ENCODE measurements at regions not wholly inside any gene's neighbourhood (a gene's known extent, or its start where the extent isn't known, plus 50 kb on each side); places are given as distances from the start of the nearest gene placed in this dataset.

DNA sequence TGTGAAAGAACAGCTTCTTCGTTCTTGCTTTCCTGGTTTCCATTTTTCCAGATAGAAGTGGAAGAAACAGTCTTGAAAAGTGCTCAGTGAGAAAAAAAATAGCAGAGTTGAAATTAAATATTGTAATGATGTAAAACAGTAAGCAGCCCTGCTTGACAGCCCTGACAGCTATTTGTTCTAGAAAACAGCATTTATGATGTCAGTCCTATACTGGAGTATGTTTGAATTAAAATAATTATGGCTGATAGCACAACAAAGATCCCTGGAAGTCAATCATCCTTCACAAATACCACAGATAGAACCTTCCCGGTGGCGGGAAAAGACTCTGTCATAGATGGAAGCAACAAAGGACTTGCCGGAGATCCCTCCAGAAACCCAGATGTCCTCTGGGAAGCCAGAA, 298.0 kb upstream of the TNRC6C start:
- POLR2A ChIA-PET = no interaction called here
- DNase-seq (ENCODE audit: low spot score) (no peak), ATAC-seq (no peak)
- H3K4me3 Mint-ChIP-seq = no peak overlapping the region
- H3K4me1 Mint-ChIP-seq = peaks cover 3% of the 10 kb centered on the region; the same call in 1 of the 2 replicates
- no peak overlapping the region for H3K27ac Mint-ChIP-seq
- peaks cover 43% of the 10 kb centered on the region for H3K9me3 Mint-ChIP-seq
- H3K36me3 Mint-ChIP-seq = peaks cover 13% of the 10 kb centered on the region
- CTCF ChIA-PET = interaction anchor here (0.6 kb wide), 1 partner anchor 475 kb away, joined by 3 read pairs; no protein-coding TSS in a partner anchor
- TF ChIP-seq, protein P1, sequence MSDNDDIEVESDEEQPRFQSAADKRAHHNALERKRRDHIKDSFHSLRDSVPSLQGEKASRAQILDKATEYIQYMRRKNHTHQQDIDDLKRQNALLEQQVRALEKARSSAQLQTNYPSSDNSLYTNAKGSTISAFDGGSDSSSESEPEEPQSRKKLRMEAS (CRISPR knock-in tag; IDR thresholded peaks at IDR 0.05) = no peak
- TF ChIP-seq MYBL2 (CRISPR knock-in tag; IDR thresholded peaks at IDR 0.05) (no peak), ZNF416 (CRISPR knock-in tag; IDR thresholded peaks at IDR 0.05) (no peak), EMX1 (CRISPR knock-in tag; IDR thresholded peaks at IDR 0.05) (no peak), NR3C1 (CRISPR knock-in tag; conservative IDR thresholded peaks at IDR 0.05; ENCODE audit: low read depth) (no peak), RORB (CRISPR knock-in tag; IDR thresholded peaks at IDR 0.05) (no peak), FOXP1 (CRISPR knock-in tag; IDR thresholded peaks at IDR 0.05; ENCODE audit: borderline replicate concordance) (no peak), JAZF1 (CRISPR knock-in tag; IDR thresholded peaks at IDR 0.05) (no peak)
- TF ChIP-seq, protein P2, sequence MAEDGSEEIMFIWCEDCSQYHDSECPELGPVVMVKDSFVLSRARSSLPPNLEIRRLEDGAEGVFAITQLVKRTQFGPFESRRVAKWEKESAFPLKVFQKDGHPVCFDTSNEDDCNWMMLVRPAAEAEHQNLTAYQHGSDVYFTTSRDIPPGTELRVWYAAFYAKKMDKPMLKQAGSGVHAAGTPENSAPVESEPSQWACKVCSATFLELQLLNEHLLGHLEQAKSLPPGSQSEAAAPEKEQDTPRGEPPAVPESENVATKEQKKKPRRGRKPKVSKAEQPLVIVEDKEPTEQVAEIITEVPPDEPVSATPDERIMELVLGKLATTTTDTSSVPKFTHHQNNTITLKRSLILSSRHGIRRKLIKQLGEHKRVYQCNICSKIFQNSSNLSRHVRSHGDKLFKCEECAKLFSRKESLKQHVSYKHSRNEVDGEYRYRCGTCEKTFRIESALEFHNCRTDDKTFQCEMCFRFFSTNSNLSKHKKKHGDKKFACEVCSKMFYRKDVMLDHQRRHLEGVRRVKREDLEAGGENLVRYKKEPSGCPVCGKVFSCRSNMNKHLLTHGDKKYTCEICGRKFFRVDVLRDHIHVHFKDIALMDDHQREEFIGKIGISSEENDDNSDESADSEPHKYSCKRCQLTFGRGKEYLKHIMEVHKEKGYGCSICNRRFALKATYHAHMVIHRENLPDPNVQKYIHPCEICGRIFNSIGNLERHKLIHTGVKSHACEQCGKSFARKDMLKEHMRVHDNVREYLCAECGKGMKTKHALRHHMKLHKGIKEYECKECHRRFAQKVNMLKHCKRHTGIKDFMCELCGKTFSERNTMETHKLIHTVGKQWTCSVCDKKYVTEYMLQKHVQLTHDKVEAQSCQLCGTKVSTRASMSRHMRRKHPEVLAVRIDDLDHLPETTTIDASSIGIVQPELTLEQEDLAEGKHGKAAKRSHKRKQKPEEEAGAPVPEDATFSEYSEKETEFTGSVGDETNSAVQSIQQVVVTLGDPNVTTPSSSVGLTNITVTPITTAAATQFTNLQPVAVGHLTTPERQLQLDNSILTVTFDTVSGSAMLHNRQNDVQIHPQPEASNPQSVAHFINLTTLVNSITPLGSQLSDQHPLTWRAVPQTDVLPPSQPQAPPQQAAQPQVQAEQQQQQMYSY (CRISPR knock-in tag; IDR thresholded peaks at IDR 0.05) = no peak
- TF ChIP-seq, protein P3, sequence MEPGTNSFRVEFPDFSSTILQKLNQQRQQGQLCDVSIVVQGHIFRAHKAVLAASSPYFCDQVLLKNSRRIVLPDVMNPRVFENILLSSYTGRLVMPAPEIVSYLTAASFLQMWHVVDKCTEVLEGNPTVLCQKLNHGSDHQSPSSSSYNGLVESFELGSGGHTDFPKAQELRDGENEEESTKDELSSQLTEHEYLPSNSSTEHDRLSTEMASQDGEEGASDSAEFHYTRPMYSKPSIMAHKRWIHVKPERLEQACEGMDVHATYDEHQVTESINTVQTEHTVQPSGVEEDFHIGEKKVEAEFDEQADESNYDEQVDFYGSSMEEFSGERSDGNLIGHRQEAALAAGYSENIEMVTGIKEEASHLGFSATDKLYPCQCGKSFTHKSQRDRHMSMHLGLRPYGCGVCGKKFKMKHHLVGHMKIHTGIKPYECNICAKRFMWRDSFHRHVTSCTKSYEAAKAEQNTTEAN (CRISPR knock-in tag; IDR thresholded peaks at IDR 0.05) = no peak
- TF ChIP-seq, protein P4, sequence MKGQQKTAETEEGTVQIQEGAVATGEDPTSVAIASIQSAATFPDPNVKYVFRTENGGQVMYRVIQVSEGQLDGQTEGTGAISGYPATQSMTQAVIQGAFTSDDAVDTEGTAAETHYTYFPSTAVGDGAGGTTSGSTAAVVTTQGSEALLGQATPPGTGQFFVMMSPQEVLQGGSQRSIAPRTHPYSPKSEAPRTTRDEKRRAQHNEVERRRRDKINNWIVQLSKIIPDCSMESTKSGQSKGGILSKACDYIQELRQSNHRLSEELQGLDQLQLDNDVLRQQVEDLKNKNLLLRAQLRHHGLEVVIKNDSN (CRISPR knock-in tag; IDR thresholded peaks at IDR 0.05) = no peak
- TF ChIP-seq, protein P5, sequence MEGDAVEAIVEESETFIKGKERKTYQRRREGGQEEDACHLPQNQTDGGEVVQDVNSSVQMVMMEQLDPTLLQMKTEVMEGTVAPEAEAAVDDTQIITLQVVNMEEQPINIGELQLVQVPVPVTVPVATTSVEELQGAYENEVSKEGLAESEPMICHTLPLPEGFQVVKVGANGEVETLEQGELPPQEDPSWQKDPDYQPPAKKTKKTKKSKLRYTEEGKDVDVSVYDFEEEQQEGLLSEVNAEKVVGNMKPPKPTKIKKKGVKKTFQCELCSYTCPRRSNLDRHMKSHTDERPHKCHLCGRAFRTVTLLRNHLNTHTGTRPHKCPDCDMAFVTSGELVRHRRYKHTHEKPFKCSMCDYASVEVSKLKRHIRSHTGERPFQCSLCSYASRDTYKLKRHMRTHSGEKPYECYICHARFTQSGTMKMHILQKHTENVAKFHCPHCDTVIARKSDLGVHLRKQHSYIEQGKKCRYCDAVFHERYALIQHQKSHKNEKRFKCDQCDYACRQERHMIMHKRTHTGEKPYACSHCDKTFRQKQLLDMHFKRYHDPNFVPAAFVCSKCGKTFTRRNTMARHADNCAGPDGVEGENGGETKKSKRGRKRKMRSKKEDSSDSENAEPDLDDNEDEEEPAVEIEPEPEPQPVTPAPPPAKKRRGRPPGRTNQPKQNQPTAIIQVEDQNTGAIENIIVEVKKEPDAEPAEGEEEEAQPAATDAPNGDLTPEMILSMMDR (IDR thresholded peaks at IDR 0.05) = no peak
- peaks cover 17% of the 10 kb centered on the region for H3K27me3 Mint-ChIP-seq (ENCODE audit: low read depth)

DNA sequence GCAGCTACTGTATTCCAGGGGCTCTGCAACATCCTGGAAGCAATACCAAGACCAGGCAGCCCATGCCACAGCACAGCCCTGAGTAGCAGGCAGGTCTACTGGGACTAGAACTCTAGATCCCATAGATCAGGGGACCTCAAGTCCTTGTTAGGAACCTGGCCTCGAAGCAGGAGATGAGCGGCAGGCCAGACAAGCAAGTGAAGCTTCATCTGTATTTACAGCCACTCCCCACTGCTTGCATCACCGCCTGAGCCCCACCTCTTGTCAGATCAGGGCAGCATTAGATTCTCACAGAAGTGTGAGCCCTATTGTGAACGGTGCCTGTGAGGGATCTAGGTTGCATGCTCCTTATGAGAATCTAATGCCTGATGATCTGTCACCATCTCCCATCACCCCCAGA, 295.7 kb upstream of the TNRC6C start:
- peaks cover 15% of the 10 kb centered on the region for H3K36me3 Mint-ChIP-seq
- peaks cover 7% of the 10 kb centered on the region for H3K4me1 Mint-ChIP-seq
- no peak overlapping the region for H3K4me3 Mint-ChIP-seq
- H3K27ac Mint-ChIP-seq = no peak overlapping the region
- DNase-seq (ENCODE audit: low spot score) (no peak), ATAC-seq (no peak)
- POLR2A ChIA-PET = no interaction called here
- H3K9me3 Mint-ChIP-seq = peaks cover 48% of the 10 kb centered on the region
- CTCF ChIA-PET = interaction anchor here (1.2 kb wide), 1 partner anchor 79 kb away, joined by 3 read pairs; no protein-coding TSS in a partner anchor
- peaks cover 17% of the 10 kb centered on the region for H3K27me3 Mint-ChIP-seq (ENCODE audit: low read depth)
- TF ChIP-seq PRRX2 (CRISPR knock-in tag; IDR thresholded peaks at IDR 0.05) (no peak), FOXP1 (CRISPR knock-in tag; IDR thresholded peaks at IDR 0.05; ENCODE audit: borderline replicate concordance) (no peak), JAZF1 (CRISPR knock-in tag; IDR thresholded peaks at IDR 0.05) (no peak), TP53 (CRISPR knock-in tag; IDR thresholded peaks at IDR 0.05) (no peak), ZNF138 (CRISPR knock-in tag; conservative IDR thresholded peaks at IDR 0.05) (no peak), GABPB1 (CRISPR knock-in tag; IDR thresholded peaks at IDR 0.05) (no peak), OVOL2 (CRISPR knock-in tag; IDR thresholded peaks at IDR 0.05; ENCODE audit: borderline replicate concordance) (no peak), ZNF416 (CRISPR knock-in tag; IDR thresholded peaks at IDR 0.05) (no peak)
- TF ChIP-seq, protein P6, sequence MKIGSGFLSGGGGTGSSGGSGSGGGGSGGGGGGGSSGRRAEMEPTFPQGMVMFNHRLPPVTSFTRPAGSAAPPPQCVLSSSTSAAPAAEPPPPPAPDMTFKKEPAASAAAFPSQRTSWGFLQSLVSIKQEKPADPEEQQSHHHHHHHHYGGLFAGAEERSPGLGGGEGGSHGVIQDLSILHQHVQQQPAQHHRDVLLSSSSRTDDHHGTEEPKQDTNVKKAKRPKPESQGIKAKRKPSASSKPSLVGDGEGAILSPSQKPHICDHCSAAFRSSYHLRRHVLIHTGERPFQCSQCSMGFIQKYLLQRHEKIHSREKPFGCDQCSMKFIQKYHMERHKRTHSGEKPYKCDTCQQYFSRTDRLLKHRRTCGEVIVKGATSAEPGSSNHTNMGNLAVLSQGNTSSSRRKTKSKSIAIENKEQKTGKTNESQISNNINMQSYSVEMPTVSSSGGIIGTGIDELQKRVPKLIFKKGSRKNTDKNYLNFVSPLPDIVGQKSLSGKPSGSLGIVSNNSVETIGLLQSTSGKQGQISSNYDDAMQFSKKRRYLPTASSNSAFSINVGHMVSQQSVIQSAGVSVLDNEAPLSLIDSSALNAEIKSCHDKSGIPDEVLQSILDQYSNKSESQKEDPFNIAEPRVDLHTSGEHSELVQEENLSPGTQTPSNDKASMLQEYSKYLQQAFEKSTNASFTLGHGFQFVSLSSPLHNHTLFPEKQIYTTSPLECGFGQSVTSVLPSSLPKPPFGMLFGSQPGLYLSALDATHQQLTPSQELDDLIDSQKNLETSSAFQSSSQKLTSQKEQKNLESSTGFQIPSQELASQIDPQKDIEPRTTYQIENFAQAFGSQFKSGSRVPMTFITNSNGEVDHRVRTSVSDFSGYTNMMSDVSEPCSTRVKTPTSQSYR (CRISPR knock-in tag; IDR thresholded peaks at IDR 0.05) = no peak
- TF ChIP-seq, protein P7, sequence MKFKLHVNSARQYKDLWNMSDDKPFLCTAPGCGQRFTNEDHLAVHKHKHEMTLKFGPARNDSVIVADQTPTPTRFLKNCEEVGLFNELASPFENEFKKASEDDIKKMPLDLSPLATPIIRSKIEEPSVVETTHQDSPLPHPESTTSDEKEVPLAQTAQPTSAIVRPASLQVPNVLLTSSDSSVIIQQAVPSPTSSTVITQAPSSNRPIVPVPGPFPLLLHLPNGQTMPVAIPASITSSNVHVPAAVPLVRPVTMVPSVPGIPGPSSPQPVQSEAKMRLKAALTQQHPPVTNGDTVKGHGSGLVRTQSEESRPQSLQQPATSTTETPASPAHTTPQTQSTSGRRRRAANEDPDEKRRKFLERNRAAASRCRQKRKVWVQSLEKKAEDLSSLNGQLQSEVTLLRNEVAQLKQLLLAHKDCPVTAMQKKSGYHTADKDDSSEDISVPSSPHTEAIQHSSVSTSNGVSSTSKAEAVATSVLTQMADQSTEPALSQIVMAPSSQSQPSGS (CRISPR knock-in tag; IDR thresholded peaks at IDR 0.05; ENCODE audit: borderline replicate concordance, low read depth) = no peak
- TF ChIP-seq, protein P8, sequence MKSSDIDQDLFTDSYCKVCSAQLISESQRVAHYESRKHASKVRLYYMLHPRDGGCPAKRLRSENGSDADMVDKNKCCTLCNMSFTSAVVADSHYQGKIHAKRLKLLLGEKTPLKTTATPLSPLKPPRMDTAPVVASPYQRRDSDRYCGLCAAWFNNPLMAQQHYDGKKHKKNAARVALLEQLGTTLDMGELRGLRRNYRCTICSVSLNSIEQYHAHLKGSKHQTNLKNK (CRISPR knock-in tag; IDR thresholded peaks at IDR 0.05) = no peak
- TF ChIP-seq, protein P9, sequence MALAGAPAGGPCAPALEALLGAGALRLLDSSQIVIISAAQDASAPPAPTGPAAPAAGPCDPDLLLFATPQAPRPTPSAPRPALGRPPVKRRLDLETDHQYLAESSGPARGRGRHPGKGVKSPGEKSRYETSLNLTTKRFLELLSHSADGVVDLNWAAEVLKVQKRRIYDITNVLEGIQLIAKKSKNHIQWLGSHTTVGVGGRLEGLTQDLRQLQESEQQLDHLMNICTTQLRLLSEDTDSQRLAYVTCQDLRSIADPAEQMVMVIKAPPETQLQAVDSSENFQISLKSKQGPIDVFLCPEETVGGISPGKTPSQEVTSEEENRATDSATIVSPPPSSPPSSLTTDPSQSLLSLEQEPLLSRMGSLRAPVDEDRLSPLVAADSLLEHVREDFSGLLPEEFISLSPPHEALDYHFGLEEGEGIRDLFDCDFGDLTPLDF (CRISPR knock-in tag; IDR thresholded peaks at IDR 0.05) = no peak

Data from WTC11 (cell line).